SH-SY5Y (cell line): ENCODE measurements at regions not wholly inside any gene's neighbourhood (a gene's known extent, or its start where the extent isn't known, plus 50 kb on each side); places are given as distances from the start of the nearest gene placed in this dataset.

Experiments
- GATA2 ChIP-seq: IDR thresholded peaks from 2 replicates; pipeline ENCODE4 v1.6.1; 2011; ENCODE audit warnings: mild to moderate bottlenecking, low read depth, low read length
- GATA3 ChIP-seq: IDR thresholded peaks from 2 replicates; pipeline ENCODE4 v1.6.1; 2011; ENCODE audit warnings: low read depth, mild to moderate bottlenecking, low read length, moderate library complexity

GRCh38 chr11:90491466-90491865, 268.6 kb upstream of the CHORDC1 start:
- TF ChIP-seq GATA3 (no peak), GATA2 (no peak)
